ENCODE measurements at regions not wholly inside any gene's neighbourhood (a gene's known extent, or its start where the extent isn't known, plus 50 kb on each side); places are given as distances from the start of the nearest gene placed in this dataset.
"Not testable (repeated sequence)": the region's sequence is repeated elsewhere in the genome, so short reads cannot be mapped to it uniquely, and the experiment has no call there.

- DNase-seq, result no peak
Measured at GRCh38 chr9:15372455-15372854, 50.2 kb upstream of the SNAPC3 start.

GRCh38 chr9:15371448-15371845 lies 51.2 kb upstream of the SNAPC3 start:
- DNase-seq, result no peak

GRCh38 chr9:15370466-15371447 lies 51.9 kb upstream of the SNAPC3 start:
- DNase-seq, result no peak

- no peak for DNase-seq
Measured at GRCh38 chr9:15369871-15370270, 52.8 kb upstream of the SNAPC3 start.

- DNase-seq, result no peak
Measured at GRCh38 chr9:15369238-15369637, 53.4 kb upstream of the SNAPC3 start.

- not testable (repeated sequence) for DNase-seq
Measured at GRCh38 chr9:15364975-15365553, 57.6 kb upstream of the SNAPC3 start.

- no peak for DNase-seq
Measured at GRCh38 chr9:15361737-15362136, 54.7 kb upstream of the TTC39B start.

GRCh38 chr9:15357050-15357653 lies 50.1 kb upstream of the TTC39B start:
- DNase-seq, result peak; percentile 35 to 39

Data from activated T-cell treated with anti-CD3 and anti-CD28 coated beads, Interleukin-2, amount 50 U/mL, for 48 hours (primary cell).